ENCODE measurements at regions not wholly inside any gene's neighbourhood (a gene's known extent, or its start where the extent isn't known, plus 50 kb on each side); places are given as distances from the start of the nearest gene placed in this dataset.

DNA sequence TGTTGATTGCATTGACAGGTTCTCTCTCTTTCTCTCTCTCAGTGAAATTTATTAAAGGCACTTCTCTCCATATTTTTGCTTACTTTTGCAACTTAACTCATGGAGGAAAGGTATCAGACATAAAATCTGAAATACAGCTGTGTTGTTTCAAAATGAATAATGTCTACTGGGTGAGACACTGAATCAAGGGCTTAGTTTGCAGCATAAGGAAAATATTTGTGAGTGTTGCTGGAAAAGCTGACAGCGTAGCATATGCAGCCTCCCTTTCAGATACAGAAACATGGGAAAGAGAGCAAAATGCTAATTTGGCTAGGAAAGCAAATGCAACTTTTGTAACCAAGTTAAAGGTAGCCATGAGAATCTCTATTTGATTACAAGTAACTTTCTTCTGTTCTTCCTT lies 81.5 kb upstream of the COL3A1 start:
- CTCF ChIA-PET = no interaction called here
- Histone ChIP-seq H3K36me3 (ENCODE audit: control insufficient read depth, insufficient read depth, low read length) (no peaks in the 10 kb centered on the region), H3K4me3 (ENCODE audit: low read depth, low read length) (no peak overlapping the region), H3K27me3 (ENCODE audit: control insufficient read depth, insufficient read depth, low read length) (no peaks in the 10 kb centered on the region)
- TF ChIP-seq, protein P1, sequence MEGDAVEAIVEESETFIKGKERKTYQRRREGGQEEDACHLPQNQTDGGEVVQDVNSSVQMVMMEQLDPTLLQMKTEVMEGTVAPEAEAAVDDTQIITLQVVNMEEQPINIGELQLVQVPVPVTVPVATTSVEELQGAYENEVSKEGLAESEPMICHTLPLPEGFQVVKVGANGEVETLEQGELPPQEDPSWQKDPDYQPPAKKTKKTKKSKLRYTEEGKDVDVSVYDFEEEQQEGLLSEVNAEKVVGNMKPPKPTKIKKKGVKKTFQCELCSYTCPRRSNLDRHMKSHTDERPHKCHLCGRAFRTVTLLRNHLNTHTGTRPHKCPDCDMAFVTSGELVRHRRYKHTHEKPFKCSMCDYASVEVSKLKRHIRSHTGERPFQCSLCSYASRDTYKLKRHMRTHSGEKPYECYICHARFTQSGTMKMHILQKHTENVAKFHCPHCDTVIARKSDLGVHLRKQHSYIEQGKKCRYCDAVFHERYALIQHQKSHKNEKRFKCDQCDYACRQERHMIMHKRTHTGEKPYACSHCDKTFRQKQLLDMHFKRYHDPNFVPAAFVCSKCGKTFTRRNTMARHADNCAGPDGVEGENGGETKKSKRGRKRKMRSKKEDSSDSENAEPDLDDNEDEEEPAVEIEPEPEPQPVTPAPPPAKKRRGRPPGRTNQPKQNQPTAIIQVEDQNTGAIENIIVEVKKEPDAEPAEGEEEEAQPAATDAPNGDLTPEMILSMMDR (IDR thresholded peaks at IDR 0.05; ENCODE audit: insufficient read depth, low read depth, low read length) = no peak
- no peak for DNase-seq (ENCODE audit: low read depth)
- POLR2A ChIA-PET = no interaction called here

DNA sequence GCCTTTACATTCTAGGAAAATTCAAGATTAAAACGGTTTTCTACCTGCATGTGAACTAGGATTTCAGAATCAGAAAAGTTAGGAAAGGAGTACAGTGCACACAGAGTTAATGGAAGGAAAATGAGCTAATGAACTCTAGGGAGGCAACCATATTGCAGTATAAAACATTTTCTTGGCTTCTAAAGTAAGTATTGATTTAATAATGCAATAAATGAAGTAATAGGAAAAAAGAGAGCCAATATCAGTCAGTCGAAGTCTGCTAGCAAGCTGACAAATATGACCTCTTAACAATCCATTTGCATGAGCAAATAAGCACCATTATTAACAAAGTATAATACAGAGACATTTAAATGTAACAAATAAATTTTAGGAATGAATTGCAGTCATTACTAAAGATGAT lies 80.2 kb upstream of the COL3A1 start:
- CTCF ChIA-PET = no interaction called here
- POLR2A ChIA-PET = no interaction called here
- no peak for DNase-seq (ENCODE audit: low read depth)
- Histone ChIP-seq H3K27me3 (ENCODE audit: control insufficient read depth, insufficient read depth, low read length) (no peaks in the 10 kb centered on the region), H3K4me3 (ENCODE audit: low read depth, low read length) (no peak overlapping the region), H3K36me3 (ENCODE audit: control insufficient read depth, insufficient read depth, low read length) (no peaks in the 10 kb centered on the region)
- TF ChIP-seq, protein P1 (IDR thresholded peaks at IDR 0.05; ENCODE audit: insufficient read depth, low read depth, low read length) = no peak

DNA sequence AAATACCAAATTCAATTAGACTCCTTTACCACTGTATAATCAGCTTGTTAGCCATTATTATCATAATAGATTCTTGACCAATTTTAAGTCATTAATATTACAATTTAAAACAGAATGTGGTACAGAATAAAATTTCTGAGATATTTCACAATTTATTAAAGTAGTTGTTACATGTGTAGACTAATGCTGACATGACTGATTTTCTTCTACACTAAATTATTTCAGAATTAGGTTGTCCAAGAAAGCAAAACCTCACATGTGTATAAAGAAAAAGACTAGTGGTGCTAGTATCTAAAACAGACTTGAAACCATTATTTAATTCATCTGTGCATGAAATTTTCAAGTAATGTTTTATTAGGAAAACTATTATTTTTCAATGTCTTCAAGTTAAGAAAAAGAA lies 79.2 kb upstream of the COL3A1 start:
- TF ChIP-seq, protein P1 (IDR thresholded peaks at IDR 0.05; ENCODE audit: insufficient read depth, low read depth, low read length) = no peak
- no peak for DNase-seq (ENCODE audit: low read depth)
- POLR2A ChIA-PET = no interaction called here
- Histone ChIP-seq H3K27me3 (ENCODE audit: control insufficient read depth, insufficient read depth, low read length) (no peaks in the 10 kb centered on the region), H3K4me3 (ENCODE audit: low read depth, low read length) (no peak overlapping the region), H3K36me3 (ENCODE audit: control insufficient read depth, insufficient read depth, low read length) (no peaks in the 10 kb centered on the region)
- CTCF ChIA-PET = no interaction called here

DNA sequence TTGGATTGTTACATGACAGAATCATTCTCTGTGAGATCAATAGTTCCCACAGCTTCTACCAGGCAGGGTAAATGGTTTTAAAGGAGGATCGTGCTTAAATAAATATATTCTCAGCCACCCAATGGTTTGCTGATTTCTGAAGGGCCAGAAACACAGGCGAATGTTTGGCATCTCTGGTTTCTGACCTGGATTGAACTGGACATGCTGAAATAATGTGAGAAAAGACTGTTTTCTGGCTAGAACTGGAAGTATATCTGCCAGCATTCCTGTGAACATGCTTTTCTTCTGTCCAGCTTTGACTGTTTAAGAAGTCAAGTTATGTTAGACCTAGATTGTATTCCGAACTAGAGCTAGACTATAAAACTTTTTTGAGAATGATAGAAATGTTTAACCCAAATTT lies 77.1 kb upstream of the COL3A1 start:
- H3K27me3 ChIP-seq (ENCODE audit: control insufficient read depth, insufficient read depth, low read length) = no peaks in the 10 kb centered on the region
- CTCF ChIA-PET = interaction anchor here (1.4 kb wide), 1 partner anchor 109 kb away, joined by 5 read pairs; no protein-coding TSS in a partner anchor
- no peak overlapping the region for H3K4me3 ChIP-seq (ENCODE audit: low read depth, low read length)
- TF ChIP-seq, protein P1 (IDR thresholded peaks at IDR 0.05; ENCODE audit: insufficient read depth, low read depth, low read length) = no peak
- POLR2A ChIA-PET = no interaction called here
- peak; percentile 39 for DNase-seq (ENCODE audit: low read depth)
- no peaks in the 10 kb centered on the region for H3K36me3 ChIP-seq (ENCODE audit: control insufficient read depth, insufficient read depth, low read length)

DNA sequence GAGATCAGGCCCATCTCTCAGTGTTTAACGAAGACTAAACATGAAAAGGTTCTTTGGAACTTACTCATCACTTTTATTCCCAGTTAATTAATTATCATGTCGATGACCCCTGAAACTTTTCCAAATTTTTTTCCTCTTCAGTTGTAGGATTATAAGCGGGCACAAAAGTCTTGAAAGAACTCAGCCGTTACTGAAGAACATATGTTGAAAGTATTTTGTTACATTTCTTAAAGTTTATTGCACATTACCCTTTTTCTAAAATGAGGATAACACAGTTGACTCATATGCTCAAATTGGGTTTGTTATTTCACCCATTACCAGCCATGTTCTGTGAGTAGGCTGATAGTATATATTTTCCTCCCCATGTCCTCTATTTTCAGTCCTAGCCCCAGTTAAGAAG lies 75.9 kb upstream of the COL3A1 start:
- ChIA-PET POLR2A (no interaction called here), CTCF (interaction anchor here (1.1 kb wide), 1 partner anchor 86 kb away, joined by 4 read pairs; no protein-coding TSS in a partner anchor)
- DNase-seq (ENCODE audit: low read depth) = peak; percentile 62
- no peak overlapping the region for H3K4me3 ChIP-seq (ENCODE audit: low read depth, low read length)
- H3K36me3 ChIP-seq (ENCODE audit: control insufficient read depth, insufficient read depth, low read length) = no peaks in the 10 kb centered on the region
- TF ChIP-seq, protein P1 (IDR thresholded peaks at IDR 0.05; ENCODE audit: insufficient read depth, low read depth, low read length) = no peak
- no peaks in the 10 kb centered on the region for H3K27me3 ChIP-seq (ENCODE audit: control insufficient read depth, insufficient read depth, low read length)

All from BJ (cell line).